HG03039 (cell line): ENCODE measurements at regions not wholly inside any gene's neighbourhood (a gene's known extent, or its start where the extent isn't known, plus 50 kb on each side); places are given as distances from the start of the nearest gene placed in this dataset.
A peak's percentile ranks its signal among the peaks of the same experiment; 100 is the strongest.
"Not testable (repeated sequence)": the region's sequence is repeated elsewhere in the genome, so short reads cannot be mapped to it uniquely, and the experiment has no call there.

Experiments
- ATAC-seq: cut with Tn5 transposase; IDR thresholded peaks from one replicate; pipeline ENCODE4 v1.9.1; 2021; ENCODE audit warnings: mild to moderate bottlenecking, moderate library complexity; ENCODE audit not compliant: unreplicated experiment

GRCh38 chrY:3491423-3491822, 87.4 kb upstream of the TGIF2LY start:
- not testable (repeated sequence) for ATAC-seq

- not testable (repeated sequence) for ATAC-seq
These were observed 84.3 kb upstream of the TGIF2LY start for GRCh38 chrY:3494539-3494938.

- ATAC-seq, result peak; percentile 82
These were observed 51.8 kb upstream of the TGIF2LY start for GRCh38 chrY:3527040-3527439.
